Colonic mucosa (tissue), 4 donors: ENCODE measurements at regions not wholly inside any gene's neighbourhood (a gene's known extent, or its start where the extent isn't known, plus 50 kb on each side); places are given as distances from the start of the nearest gene placed in this dataset.

Source experiments
- DNase-seq: peaks from one replicate; pipeline ENCODE4 v3.0.0-alpha.2; 2020
- H3K27ac ChIP-seq: fragments of 200-600 bp; one replicate; pipeline ENCODE4 v1.8.0; 2021
- H3K27me3 ChIP-seq: fragments of 200-600 bp; one replicate; pipeline ENCODE4 v1.8.0; 2021
- H3K36me3 ChIP-seq: fragments of 200-600 bp; one replicate; pipeline ENCODE4 v1.8.0; 2021
- H3K4me1 ChIP-seq: fragments of 200-600 bp; one replicate; pipeline ENCODE4 v1.8.0; 2021; ENCODE audit warnings: mild to moderate bottlenecking
- H3K4me3 ChIP-seq: fragments of 200-600 bp; one replicate; pipeline ENCODE4 v1.8.0; 2021
- H3K9ac ChIP-seq, 2 donors: one replicate each; pipeline ENCODE4 v1.7.0; 2013; ENCODE audit warnings: control low read depth in 2 of 2, low read depth in 2 of 2, low read length in 2 of 2
- H3K9me3 ChIP-seq: fragments of 200-600 bp; one replicate; pipeline ENCODE4 v1.8.0; 2021
- CTCF ChIP-seq: fragments of 200-600 bp; IDR thresholded peaks from one replicate; pipeline ENCODE4 v1.8.0; 2022; ENCODE audit warnings: antibody characterized with exemption, mild to moderate bottlenecking
- intact Hi-C: fragments of 100-400 bp; cut with DNase I; formaldehyde crosslinking; loops from one replicate; pipeline ENCODE4 v1.14.1; 2022
- donor health status: healthy.
- donor health status: DM: no; HTN: no; CAD: no.
- donor health status: DM: no; HTN: no; CAD: no.

GRCh38 chr6:109290143-109290931 lies 91.9 kb downstream of the CD164 start:
- Histone ChIP-seq H3K4me3 (no peak overlapping the region), H3K27me3 (no peaks in the 10 kb centered on the region), H3K36me3 (no peaks in the 10 kb centered on the region), H3K27ac (no peak overlapping the region), H3K4me1 (no peaks in the 10 kb centered on the region), H3K9ac (no peak overlapping the region), H3K9me3 (no peaks in the 10 kb centered on the region)
- no peak for DNase-seq
- TF ChIP-seq CTCF: no peak
- intact Hi-C loops: no loop called here

GRCh38 chr6:109285366-109285765 lies 96.9 kb downstream of the CD164 start:
- Histone ChIP-seq H3K27me3 (no peaks in the 10 kb centered on the region), H3K9me3 (no peaks in the 10 kb centered on the region), H3K27ac (no peak overlapping the region), H3K9ac (no peak overlapping the region), H3K4me1 (no peaks in the 10 kb centered on the region), H3K36me3 (no peaks in the 10 kb centered on the region), H3K4me3 (no peak overlapping the region)
- no peak for TF ChIP-seq CTCF
- intact Hi-C loops: no loop called here
- no peak for DNase-seq

GRCh38 chr6:109284675-109285074 lies 97.6 kb downstream of the CD164 start:
- intact Hi-C loops: loop anchor here (5.0 kb wide), 1 partner anchor 458 kb away; no protein-coding TSS in a partner anchor
- no peaks in the 10 kb centered on the region for H3K4me1 ChIP-seq
- H3K27me3 ChIP-seq: no peaks in the 10 kb centered on the region
- no peaks in the 10 kb centered on the region for H3K9me3 ChIP-seq
- no peaks in the 10 kb centered on the region for H3K36me3 ChIP-seq
- H3K27ac ChIP-seq: no peak overlapping the region
- TF ChIP-seq CTCF: no peak
- H3K9ac ChIP-seq: no peak overlapping the region
- no peak for DNase-seq
- H3K4me3 ChIP-seq: no peak overlapping the region

- intact Hi-C loops: loop anchor here (5.0 kb wide), 1 partner anchor 460 kb away; no protein-coding TSS in a partner anchor
- no peaks in the 10 kb centered on the region for H3K27me3 ChIP-seq
These were observed 99.5 kb downstream of the CD164 start for GRCh38 chr6:109282756-109283155.

GRCh38 chr6:109279628-109280027 lies 102.6 kb downstream of the CD164 start:
- Histone ChIP-seq H3K27ac (no peak overlapping the region), H3K4me1 (no peaks in the 10 kb centered on the region), H3K9ac (no peak overlapping the region), H3K27me3 (no peaks in the 10 kb centered on the region), H3K4me3 (no peak overlapping the region), H3K9me3 (no peaks in the 10 kb centered on the region), H3K36me3 (no peaks in the 10 kb centered on the region)
- no peak for DNase-seq
- no peak for TF ChIP-seq CTCF
- intact Hi-C loops: loop anchor here (5.0 kb wide), 1 partner anchor 463 kb away; no protein-coding TSS in a partner anchor

More at GRCh38 chr6:109282756-109283155, 99.5 kb downstream of the CD164 start:
- Histone ChIP-seq H3K27ac (no peak overlapping the region), H3K4me3 (no peak overlapping the region), H3K9me3 (no peaks in the 10 kb centered on the region), H3K4me1 (no peaks in the 10 kb centered on the region), H3K36me3 (no peaks in the 10 kb centered on the region), H3K9ac (no peak overlapping the region)
- no peak for TF ChIP-seq CTCF
- DNase-seq: no peak
